HG02870 (cell line): ENCODE measurements at regions not wholly inside any gene's neighbourhood (a gene's known extent, or its start where the extent isn't known, plus 50 kb on each side); places are given as distances from the start of the nearest gene placed in this dataset.
"Not testable (repeated sequence)": the region's sequence is repeated elsewhere in the genome, so short reads cannot be mapped to it uniquely, and the experiment has no call there.

Source experiments
- ATAC-seq: cut with Tn5 transposase; IDR thresholded peaks from one replicate; pipeline ENCODE4 v1.9.1; 2021; ENCODE audit warnings: mild to moderate bottlenecking, moderate library complexity; ENCODE audit not compliant: unreplicated experiment

- no peak for ATAC-seq
Observed at GRCh38 chr7:12930534-12930933, 243.1 kb downstream of the ARL4A start.

GRCh38 chr7:12931465-12931864 lies 244.0 kb downstream of the ARL4A start:
- not testable (repeated sequence) for ATAC-seq

- ATAC-seq = no peak
Observed at GRCh38 chr7:12939694-12940093, 252.3 kb downstream of the ARL4A start.

GRCh38 chr7:12941512-12941911 lies 254.1 kb downstream of the ARL4A start:
- ATAC-seq = no peak

GRCh38 chr7:12942609-12943008 lies 255.2 kb downstream of the ARL4A start:
- no peak for ATAC-seq

DNA sequence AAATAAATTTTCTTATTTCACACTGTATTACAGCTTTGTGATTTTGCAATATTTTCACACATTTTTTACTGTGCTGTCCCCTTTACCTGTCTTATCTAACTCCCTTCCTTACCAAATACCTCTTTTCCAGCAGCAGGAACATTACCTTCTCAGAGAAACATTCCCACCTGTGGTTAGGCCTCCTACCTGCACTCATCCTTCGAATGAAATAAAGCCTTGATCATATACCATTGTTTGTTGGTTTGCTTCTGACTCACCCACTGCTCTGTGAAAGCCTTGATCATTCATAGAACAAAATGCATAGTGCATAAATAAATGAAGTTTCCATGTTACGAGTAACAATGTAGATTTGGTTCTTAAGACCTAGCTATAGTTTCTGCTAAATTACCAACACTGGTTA lies 256.3 kb downstream of the ARL4A start:
- ATAC-seq = no peak

DNA sequence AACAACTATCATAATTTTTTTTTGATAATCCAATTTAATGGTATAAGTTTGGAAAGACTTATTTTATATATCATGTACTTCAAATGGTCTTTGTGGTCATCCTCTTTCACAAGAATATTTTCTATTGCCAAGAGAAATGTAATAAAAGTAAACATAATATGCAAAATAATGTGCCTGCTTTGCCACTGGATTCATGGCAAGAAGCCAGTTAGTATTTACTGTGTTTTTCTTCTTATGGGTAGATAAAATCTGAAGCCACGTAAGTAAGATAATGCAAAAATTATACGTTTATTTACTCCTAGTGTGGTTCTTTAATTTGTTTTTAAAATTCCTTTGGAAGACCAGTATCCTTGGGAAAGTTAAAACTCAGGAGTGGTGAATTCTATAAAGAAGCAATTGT lies 258.5 kb downstream of the ARL4A start:
- ATAC-seq = no peak

- no peak for ATAC-seq
Observed at GRCh38 chr7:12947465-12947864, 260.0 kb downstream of the ARL4A start.

DNA sequence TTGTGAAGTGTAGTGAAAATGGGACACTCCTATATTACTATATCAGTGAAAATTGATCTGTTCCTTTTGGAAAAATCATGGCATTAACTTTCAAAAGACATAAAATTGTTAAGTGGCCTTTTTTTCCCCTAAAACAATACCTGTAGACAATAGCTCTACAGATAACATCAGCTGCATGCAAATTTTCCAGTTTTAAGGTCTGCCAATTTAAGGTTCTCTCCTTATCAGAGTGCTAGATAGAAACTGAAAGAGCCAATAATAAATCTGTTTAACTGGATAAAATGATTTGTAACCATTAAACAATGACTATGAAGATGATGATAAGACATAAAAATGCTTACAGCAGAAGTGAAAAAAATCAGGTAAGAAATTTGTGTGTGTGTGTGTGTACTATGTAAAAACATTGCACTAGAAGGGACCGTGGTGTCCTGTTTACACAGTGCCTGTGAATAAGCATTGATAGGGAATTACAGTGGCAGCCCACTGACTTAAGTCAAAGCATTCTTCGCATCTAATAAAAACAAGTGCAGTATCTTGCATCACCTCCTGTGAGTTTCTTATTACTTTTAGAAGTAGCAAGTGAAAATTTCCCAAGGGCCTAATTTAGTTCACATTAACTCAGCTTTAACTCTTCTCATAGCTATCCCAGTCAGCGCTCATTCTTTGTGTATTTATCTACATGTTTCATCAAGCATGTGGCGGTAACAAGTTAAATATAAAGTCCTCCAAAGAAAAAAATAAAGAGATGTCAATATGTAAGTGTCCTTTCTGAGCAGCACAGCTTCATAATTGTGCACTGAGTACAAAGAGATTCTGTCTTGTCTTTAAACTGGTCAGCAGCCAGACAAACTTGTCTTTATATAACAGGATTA lies 261.9 kb downstream of the ARL4A start:
- no peak for ATAC-seq

DNA sequence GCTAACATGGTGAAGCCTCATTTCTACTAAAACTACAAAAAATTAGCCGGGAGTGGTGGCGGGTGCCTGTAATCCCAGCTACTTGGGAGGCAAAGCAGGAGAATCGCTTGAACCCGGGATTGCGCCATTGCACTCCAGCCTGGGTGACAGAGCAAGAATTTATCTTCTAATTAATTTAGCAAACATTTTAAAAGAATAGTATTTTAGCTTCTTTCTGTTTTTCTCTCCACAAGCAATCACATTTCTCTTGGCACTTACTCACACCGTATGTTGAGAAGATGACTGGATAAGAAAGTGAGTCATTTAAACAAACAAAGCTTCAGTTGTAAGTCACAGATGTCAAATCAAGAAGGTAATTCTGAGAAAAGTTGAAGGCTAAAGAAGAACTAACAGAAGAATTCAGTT lies 264.0 kb downstream of the ARL4A start:
- no peak for ATAC-seq

DNA sequence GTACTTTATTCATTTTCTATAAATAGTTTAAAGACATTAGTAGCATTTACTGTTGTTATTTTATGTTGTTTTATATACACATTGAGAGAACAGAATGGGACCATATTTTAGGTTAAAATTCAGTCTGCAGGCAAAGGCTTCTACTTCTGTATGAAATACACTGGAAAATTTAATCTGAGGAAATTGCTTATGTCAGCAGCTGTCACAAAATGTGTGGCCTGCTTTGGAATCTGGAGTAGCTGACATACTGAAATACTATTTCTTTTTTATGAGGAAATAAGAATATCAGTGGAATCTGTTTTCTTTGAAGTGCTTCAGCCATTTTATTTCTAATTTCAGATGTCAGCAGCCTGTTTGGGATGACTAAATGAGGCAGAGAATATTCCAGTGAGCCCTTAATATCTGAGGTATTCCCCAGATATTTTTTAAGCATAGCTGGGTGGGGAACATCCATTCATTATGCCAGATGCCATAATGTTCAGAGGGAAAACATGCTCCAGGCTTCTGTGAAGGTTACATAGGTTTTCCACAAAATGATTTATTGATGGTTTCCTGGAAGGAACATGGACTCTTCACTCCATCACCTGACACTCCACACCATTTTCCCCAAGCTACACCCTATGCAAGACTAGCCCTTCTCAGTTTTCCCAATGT lies 267.1 kb downstream of the ARL4A start:
- no peak for ATAC-seq

DNA sequence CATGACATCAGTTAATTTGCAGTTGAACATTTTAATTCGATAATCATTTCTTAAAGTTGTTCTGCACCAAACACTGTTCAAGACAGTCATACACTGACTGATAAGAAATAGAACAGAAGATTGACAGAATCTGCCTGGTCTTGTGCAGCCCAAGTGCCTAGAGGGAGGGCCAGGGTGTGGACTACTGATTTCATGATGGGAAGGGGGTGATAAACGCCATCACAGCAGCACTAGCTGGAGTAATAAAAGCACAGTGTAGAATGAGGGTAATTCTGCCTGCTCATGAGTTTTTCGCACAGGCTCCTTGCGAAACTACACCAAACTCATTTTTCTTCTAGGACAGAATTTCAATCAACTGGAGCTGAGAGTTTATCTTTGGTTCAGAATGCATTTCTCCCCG lies 270.1 kb downstream of the ARL4A start:
- ATAC-seq = no peak

GRCh38 chr7:12961910-12962480 lies 274.6 kb downstream of the ARL4A start:
- no peak for ATAC-seq

DNA sequence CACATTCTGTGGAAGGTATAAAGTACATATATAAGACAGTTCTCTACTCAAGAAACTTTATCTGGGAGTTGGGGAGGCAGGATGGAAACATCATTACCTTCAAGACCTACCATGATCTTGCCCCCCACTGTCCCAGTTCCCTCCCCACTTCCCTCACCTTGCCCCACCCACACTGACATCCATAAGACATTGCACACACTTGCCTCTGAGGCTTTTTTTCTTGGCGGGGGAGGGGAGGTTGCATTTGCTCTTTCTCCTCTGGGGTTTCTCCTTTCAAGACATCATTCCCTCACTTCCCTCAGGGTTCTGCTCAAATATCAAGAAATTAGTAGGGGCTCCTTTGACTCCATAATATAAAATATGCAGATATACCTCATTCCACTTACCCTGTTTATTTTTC lies 276.0 kb downstream of the ARL4A start:
- ATAC-seq = no peak

- ATAC-seq = no peak
Observed at GRCh38 chr7:12964836-12965235, 277.4 kb downstream of the ARL4A start.

GRCh38 chr7:12965767-12966166 lies 278.3 kb downstream of the ARL4A start:
- ATAC-seq = no peak

DNA sequence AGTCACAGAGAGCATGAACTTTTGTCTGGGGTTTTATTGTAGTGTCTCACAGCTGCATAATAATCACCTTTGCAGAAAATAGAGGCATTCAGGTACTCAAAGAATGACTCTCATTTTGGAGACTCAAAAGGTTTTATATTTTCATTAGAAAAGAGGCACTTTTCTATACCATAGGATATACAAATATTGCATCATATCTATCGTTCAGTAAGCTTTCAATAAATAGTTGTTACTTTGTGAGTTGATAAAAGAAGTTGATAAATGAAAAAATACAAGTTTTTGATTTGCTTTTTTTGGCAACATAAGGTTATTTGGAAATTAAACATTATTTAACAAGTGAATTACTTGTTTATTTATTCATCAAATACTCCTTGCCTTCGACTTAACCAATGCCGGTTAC lies 279.9 kb downstream of the ARL4A start:
- no peak for ATAC-seq

DNA sequence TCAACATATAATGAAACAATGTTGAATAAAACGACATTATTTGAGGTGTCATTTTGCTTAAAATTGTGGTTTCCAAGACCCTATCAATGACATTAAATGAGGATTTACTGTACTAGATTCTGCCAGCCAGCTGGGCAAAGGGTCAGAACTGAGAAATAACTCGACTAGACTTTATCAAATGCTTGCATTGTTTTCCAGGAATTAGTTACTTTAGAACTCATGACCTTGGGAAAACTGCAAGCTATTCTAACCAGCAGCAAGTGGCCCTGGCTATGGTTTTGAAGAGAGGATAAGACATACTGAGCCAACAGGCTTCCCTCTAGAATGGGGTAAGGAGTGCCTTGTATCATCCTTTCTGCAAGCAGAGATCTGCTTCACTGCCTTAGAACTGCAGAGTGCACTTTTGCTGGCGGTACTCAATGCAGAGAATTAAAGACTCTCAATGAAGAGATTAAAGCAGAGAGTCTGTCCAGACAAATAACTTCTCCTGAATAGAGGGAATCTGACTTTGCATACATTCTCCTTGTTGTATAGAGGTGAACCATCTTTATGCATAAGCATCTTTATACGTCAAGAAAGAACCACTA lies 281.5 kb downstream of the ARL4A start:
- no peak for ATAC-seq

GRCh38 chr7:12970626-12971025 lies 283.2 kb downstream of the ARL4A start:
- ATAC-seq = no peak

DNA sequence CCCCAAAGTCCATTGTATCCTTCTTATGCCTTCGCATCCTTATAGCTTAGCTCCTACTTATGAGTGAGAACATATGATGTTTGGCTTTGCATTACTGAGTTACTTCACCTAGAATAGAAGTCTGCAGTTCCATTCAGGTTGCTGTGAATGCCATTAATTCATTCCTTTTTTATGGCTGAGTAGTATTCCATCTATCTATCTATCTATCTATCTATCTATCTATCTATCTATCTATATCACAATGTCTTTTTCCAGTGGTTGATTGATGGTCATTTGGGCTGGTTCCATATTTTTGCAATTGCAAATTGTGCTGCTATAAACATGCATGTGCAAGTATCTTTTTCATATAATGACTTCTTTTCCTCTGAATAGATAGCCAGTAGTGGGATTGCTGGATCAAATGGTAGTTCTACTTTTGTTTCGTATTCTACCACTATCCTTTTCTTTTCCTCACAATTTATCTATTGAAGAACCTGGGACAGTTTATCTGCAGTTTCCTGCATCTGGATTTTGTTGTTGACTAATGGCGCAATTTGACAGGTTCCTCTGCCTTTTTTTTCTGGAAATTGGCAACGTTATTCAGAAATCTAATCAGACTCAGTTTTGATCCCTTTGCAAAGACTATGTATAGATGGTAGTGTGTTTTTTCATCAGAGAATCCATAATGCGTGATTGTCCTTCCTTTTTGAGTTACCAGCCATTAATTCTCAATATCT lies 287.2 kb downstream of the ARL4A start:
- no peak for ATAC-seq

- ATAC-seq = no peak
Observed at GRCh38 chr7:12975412-12975811, 288.0 kb downstream of the ARL4A start.
